Erythroblast (primary cell): ENCODE measurements at regions not wholly inside any gene's neighbourhood (a gene's known extent, or its start where the extent isn't known, plus 50 kb on each side); places are given as distances from the start of the nearest gene placed in this dataset.
"Not testable (repeated sequence)": the region's sequence is repeated elsewhere in the genome, so short reads cannot be mapped to it uniquely, and the experiment has no call there.

Experiments
- DNase-seq, 2 experiments: peaks; one replicate each; lab custom pipeline; 2025; lab: John Stamatoyannopoulos, UW
- GATA1 ChIP-seq: IDR thresholded peaks from 2 replicates; pipeline ENCODE4 v1.6.1; 2011; ENCODE audit warnings: low read depth, mild to moderate bottlenecking, control low read depth, low read length, moderate library complexity
- POLR2A ChIP-seq: IDR thresholded peaks from 2 replicates; pipeline ENCODE4 v1.6.1; 2011; ENCODE audit warnings: mild to moderate bottlenecking, low read length

GRCh38 chr18:71249791-71250190 lies 960.9 kb downstream of the SOCS6 start:
- TF ChIP-seq GATA1 (no peak), POLR2A (no peak)
- DNase-seq: no peak

GRCh38 chr18:71242981-71243380 lies 954.1 kb downstream of the SOCS6 start:
- TF ChIP-seq POLR2A: no peak
- no peak for TF ChIP-seq GATA1
- no peak for DNase-seq

GRCh38 chr18:71238974-71239624 lies 950.3 kb downstream of the SOCS6 start:
- no peak for TF ChIP-seq POLR2A
- no peak for TF ChIP-seq GATA1
- DNase-seq: no peak

- TF ChIP-seq GATA1 (no peak), POLR2A (no peak)
- DNase-seq: no peak
These were observed 948.8 kb downstream of the SOCS6 start for GRCh38 chr18:71237641-71238040.

GRCh38 chr18:71233177-71233576 lies 944.3 kb downstream of the SOCS6 start:
- DNase-seq: no peak
- TF ChIP-seq GATA1: no peak
- no peak for TF ChIP-seq POLR2A

GRCh38 chr18:71223486-71223885 lies 934.6 kb downstream of the SOCS6 start:
- TF ChIP-seq GATA1 (no peak), POLR2A (no peak)
- no peak for DNase-seq

- TF ChIP-seq POLR2A (no peak), GATA1 (no peak)
These were observed 932.6 kb downstream of the SOCS6 start for GRCh38 chr18:71221405-71221804.

GRCh38 chr18:71212739-71213138 lies 923.9 kb downstream of the SOCS6 start:
- not testable (repeated sequence) for DNase-seq

More at GRCh38 chr18:71221405-71221804, 932.6 kb downstream of the SOCS6 start:
- DNase-seq: no peak

GRCh38 chr18:71212222-71212621 lies 923.4 kb downstream of the SOCS6 start:
- no peak for DNase-seq
- TF ChIP-seq GATA1 (no peak), POLR2A (no peak)

- TF ChIP-seq POLR2A (no peak), GATA1 (no peak)
- DNase-seq: no peak
These were observed 921.1 kb downstream of the SOCS6 start for GRCh38 chr18:71209944-71210343.

GRCh38 chr18:71194438-71194837 lies 905.6 kb downstream of the SOCS6 start:
- TF ChIP-seq GATA1 (no peak), POLR2A (no peak)

GRCh38 chr18:71189581-71189980 lies 900.7 kb downstream of the SOCS6 start:
- TF ChIP-seq GATA1 (no peak), POLR2A (no peak)
- DNase-seq: no peak

More at GRCh38 chr18:71194438-71194837, 905.6 kb downstream of the SOCS6 start:
- no peak for DNase-seq

- no peak for TF ChIP-seq GATA1
- TF ChIP-seq POLR2A: no peak
- no peak for DNase-seq
These were observed 879.8 kb downstream of the SOCS6 start for GRCh38 chr18:71168557-71169145.

GRCh38 chr18:71136487-71136886 lies 847.6 kb downstream of the SOCS6 start:
- no peak for DNase-seq
- TF ChIP-seq GATA1 (no peak), POLR2A (no peak)

- DNase-seq: no peak
- TF ChIP-seq POLR2A: no peak
- TF ChIP-seq GATA1: no peak
These were observed 845.3 kb downstream of the SOCS6 start for GRCh38 chr18:71134122-71134521.

- DNase-seq: no peak
- TF ChIP-seq POLR2A: no peak
- TF ChIP-seq GATA1: no peak
These were observed 843.1 kb downstream of the SOCS6 start for GRCh38 chr18:71131918-71132317.
